ENCODE measurements at regions not wholly inside any gene's neighbourhood (a gene's known extent, or its start where the extent isn't known, plus 50 kb on each side); places are given as distances from the start of the nearest gene placed in this dataset.

GRCh38 chr6:95321126-95321525, 256.2 kb upstream of the MANEA start:
- TF ChIP-seq REST (IDR thresholded peaks at IDR 0.05; ENCODE audit: insufficient read depth in 1 of 2, low read depth in 2 of 2, low read length in 2 of 2) = no peak
- TF ChIP-seq POLR2AphosphoS5 (IDR thresholded peaks at IDR 0.05; ENCODE audit: low read depth, low read length) = peak; percentile 33; the same call in 1 of the 2 replicates
